Astrocyte (in vitro differentiated cells and primary cell): ENCODE measurements at regions not wholly inside any gene's neighbourhood (a gene's known extent, or its start where the extent isn't known, plus 50 kb on each side); places are given as distances from the start of the nearest gene placed in this dataset.

Experiments used
- CTCF ChIP-seq: IDR thresholded peaks from 2 replicates; pipeline ENCODE4 v1.5.1; 2011; ENCODE audit warnings: low read depth, mild to moderate bottlenecking, inconsistent platforms, low read length, moderate library complexity; ENCODE audit not compliant: insufficient read depth
- EZH2 ChIP-seq: IDR thresholded peaks from 2 replicates; pipeline ENCODE4 v1.6.1; 2012; ENCODE audit warnings: mild to moderate bottlenecking, low read length, inconsistent platforms; ENCODE audit not compliant: insufficient read depth

DNA sequence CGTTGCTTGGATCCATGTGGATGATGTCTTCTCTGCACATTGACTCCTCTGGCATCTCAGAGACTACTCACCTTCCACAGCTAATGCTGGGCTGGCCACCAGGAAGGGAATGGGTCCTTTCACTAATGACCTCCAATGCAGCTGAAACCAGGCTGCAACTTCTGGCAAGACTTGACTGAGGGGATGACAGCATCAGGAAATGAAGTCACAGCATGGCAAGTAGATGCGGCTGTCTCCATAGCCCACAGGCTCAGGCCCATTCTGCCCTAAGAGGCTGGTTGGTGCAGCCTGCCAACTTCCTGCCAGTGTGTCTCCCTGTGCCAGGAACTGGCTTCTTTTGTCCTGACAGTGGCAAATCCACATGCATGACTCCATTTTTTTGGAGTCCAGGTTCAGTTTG lies 467.3 kb downstream of the TSHZ3 start:
- TF ChIP-seq CTCF, result no peak
- TF ChIP-seq EZH2, result no peak
